H1 (cell line): ENCODE measurements at regions not wholly inside any gene's neighbourhood (a gene's known extent, or its start where the extent isn't known, plus 50 kb on each side); places are given as distances from the start of the nearest gene placed in this dataset.

Source experiments
- CREB1 ChIP-seq: IDR thresholded peaks from 2 replicates; pipeline ENCODE4 v1.6.1; 2012; ENCODE audit warnings: inconsistent platforms
- CTCF ChIP-seq, 3 experiments: IDR thresholded peaks; 1 replicate in 2 of 3; 2 replicates in 1 of 3; pipeline versions ENCODE4 v1.5.1 to v1.6.1; 2011; ENCODE audit warnings: low read length in 3 of 3, mild to moderate bottlenecking in 3 of 3, inconsistent platforms in 2 of 3, low read depth in 1 of 3, moderate library complexity in 1 of 3; ENCODE audit not compliant: insufficient read depth in 1 of 3; ENCODE audit errors: control extremely low read depth in 1 of 3
- EP300 ChIP-seq, 2 experiments: IDR thresholded peaks; 1 replicate in 1 of 2; 2 replicates in 1 of 2; pipeline ENCODE4 v1.6.1; 2011 to 2012; ENCODE audit warnings: low read depth in 2 of 2, low read length in 2 of 2, mild to moderate bottlenecking in 2 of 2, borderline replicate concordance in 1 of 2, inconsistent platforms in 1 of 2, moderate library complexity in 1 of 2
- EZH2 ChIP-seq: fragments of 200-600 bp; sonication (generic); IDR thresholded peaks from 2 replicates; pipeline ENCODE4 v1.7.1; 2012; ENCODE audit warnings: low read depth, mild to moderate bottlenecking, moderate library complexity, low read length, inconsistent platforms; ENCODE audit not compliant: severe bottlenecking
- FOSL1 ChIP-seq: IDR thresholded peaks from 2 replicates; pipeline ENCODE4 v1.6.1; 2011; ENCODE audit warnings: mild to moderate bottlenecking, low read depth, low read length, moderate library complexity; ENCODE audit not compliant: insufficient read depth
- GABPA ChIP-seq: IDR thresholded peaks from 2 replicates; pipeline ENCODE4 v1.6.1; 2011; ENCODE audit warnings: mild to moderate bottlenecking, low read length, moderate library complexity, borderline replicate concordance; ENCODE audit not compliant: insufficient read depth
- HDAC2 ChIP-seq, 2 experiments: fragments of 300-600 bp in 1 of 2; sonication (generic) in 1 of 2; IDR thresholded peaks; 2 replicates each; pipeline ENCODE4 v1.6.1; 2011 to 2012; ENCODE audit warnings: low read depth in 2 of 2, low read length in 2 of 2, mild to moderate bottlenecking in 2 of 2, moderate library complexity in 2 of 2, borderline replicate concordance in 1 of 2, inconsistent platforms in 1 of 2
- JUN ChIP-seq: IDR thresholded peaks from 2 replicates; pipeline ENCODE4 v1.6.1; 2011; ENCODE audit warnings: low read depth, mild to moderate bottlenecking, improper control_type of control experiment, low read length
- MAX ChIP-seq: IDR thresholded peaks from 2 replicates; pipeline ENCODE4 v1.6.1; 2012; ENCODE audit warnings: inconsistent platforms
- POLR2A ChIP-seq, 2 experiments: IDR thresholded peaks; 1 replicate in 1 of 2; 2 replicates in 1 of 2; pipeline ENCODE4 v1.6.1; 2011; ENCODE audit warnings: low read depth in 2 of 2, low read length in 2 of 2, mild to moderate bottlenecking in 2 of 2; ENCODE audit errors: control extremely low read depth in 1 of 2
- POLR2AphosphoS5 ChIP-seq: IDR thresholded peaks from 2 replicates; pipeline ENCODE4 v1.6.1; 2011; ENCODE audit warnings: low read depth, low read length
- RAD21 ChIP-seq, 2 experiments: IDR thresholded peaks in 1 of 2; conservative IDR thresholded peaks in 1 of 2; 2 replicates each; pipeline ENCODE4 v1.6.1; 2011; ENCODE audit warnings: low read depth in 2 of 2, low read length in 2 of 2, improper control_type of control experiment in 1 of 2, inconsistent platforms in 1 of 2, mild to moderate bottlenecking in 1 of 2, moderate library complexity in 1 of 2
- TAF7 ChIP-seq: optimal IDR thresholded peaks from 2 replicates; pipeline ENCODE3; 2011; ENCODE audit warnings: low read depth, mild to moderate bottlenecking, inconsistent platforms, low read length, moderate library complexity, borderline replicate concordance
- YY1 ChIP-seq: IDR thresholded peaks from 2 replicates; pipeline ENCODE4 v1.6.1; 2011; ENCODE audit warnings: low read depth, mild to moderate bottlenecking, low read length

- no peak for TF ChIP-seq POLR2AphosphoS5
- TF ChIP-seq HDAC2 (IDR thresholded peaks at IDR 0.05; ENCODE audit: borderline replicate concordance in 1 of 2, low read depth in 2 of 2, low read length in 2 of 2), result no peak
- no peak for TF ChIP-seq POLR2A (IDR thresholded peaks at IDR 0.05; ENCODE audit: control extremely low read depth in 1 of 2, low read depth in 2 of 2, low read length in 2 of 2)
- no peak for TF ChIP-seq MAX
- TF ChIP-seq YY1, result no peak
- no peak for TF ChIP-seq CREB1
- TF ChIP-seq RAD21 (IDR thresholded peaks at IDR 0.05 in 1 of 2, conservative IDR thresholded peaks at IDR 0.05 in 1 of 2; ENCODE audit: low read depth in 2 of 2, low read length in 2 of 2), result no peak
- TF ChIP-seq FOSL1, result no peak
- no peak for TF ChIP-seq CTCF (IDR thresholded peaks at IDR 0.05; ENCODE audit: control extremely low read depth in 1 of 3, insufficient read depth in 1 of 3, low read depth in 1 of 3, low read length in 3 of 3)
- TF ChIP-seq EZH2, result no peak
- no peak for TF ChIP-seq EP300 (IDR thresholded peaks at IDR 0.05; ENCODE audit: borderline replicate concordance in 1 of 2, low read depth in 2 of 2, low read length in 2 of 2)
- no peak for TF ChIP-seq TAF7
- no peak for TF ChIP-seq JUN
- TF ChIP-seq GABPA, result no peak
Measured at GRCh38 chr16:11452746-11453389, 107.6 kb downstream of the RMI2 start.
